HG03558 (cell line): ENCODE measurements at regions not wholly inside any gene's neighbourhood (a gene's known extent, or its start where the extent isn't known, plus 50 kb on each side); places are given as distances from the start of the nearest gene placed in this dataset.
"Not testable (repeated sequence)": the region's sequence is repeated elsewhere in the genome, so short reads cannot be mapped to it uniquely, and the experiment has no call there.

ENCODE experiments used
- ATAC-seq: cut with Tn5 transposase; IDR thresholded peaks from one replicate; pipeline ENCODE4 v1.9.1; 2021; ENCODE audit warnings: moderate number of reproducible peaks; ENCODE audit not compliant: unreplicated experiment; ENCODE audit errors: extremely low read depth

DNA sequence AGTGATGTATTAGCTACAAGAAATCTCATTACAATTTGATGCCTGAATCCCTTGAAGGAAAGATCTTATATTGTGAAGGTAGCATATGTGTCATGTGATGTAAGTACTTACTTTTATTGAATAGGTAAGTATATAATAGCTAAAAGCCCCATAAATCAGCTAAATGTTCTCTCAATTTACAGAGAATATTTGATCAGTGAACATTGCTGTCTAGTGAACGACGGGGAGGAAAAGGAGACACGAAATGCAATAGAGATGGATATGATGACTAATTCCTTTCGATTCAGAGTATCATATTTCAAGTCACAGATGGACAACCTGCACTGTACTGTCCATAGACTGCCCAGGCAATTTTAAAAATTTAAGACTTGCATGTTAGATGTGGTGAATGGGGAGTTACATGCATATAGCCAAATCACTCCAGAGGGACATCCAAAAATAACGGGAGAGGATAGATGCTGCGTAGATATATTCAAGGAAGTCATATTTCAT lies 462.1 kb upstream of the CDIN1 start:
- ATAC-seq: no peak

- ATAC-seq: no peak
These were observed 453.2 kb upstream of the CDIN1 start for GRCh38 chr15:36126194-36126593.

DNA sequence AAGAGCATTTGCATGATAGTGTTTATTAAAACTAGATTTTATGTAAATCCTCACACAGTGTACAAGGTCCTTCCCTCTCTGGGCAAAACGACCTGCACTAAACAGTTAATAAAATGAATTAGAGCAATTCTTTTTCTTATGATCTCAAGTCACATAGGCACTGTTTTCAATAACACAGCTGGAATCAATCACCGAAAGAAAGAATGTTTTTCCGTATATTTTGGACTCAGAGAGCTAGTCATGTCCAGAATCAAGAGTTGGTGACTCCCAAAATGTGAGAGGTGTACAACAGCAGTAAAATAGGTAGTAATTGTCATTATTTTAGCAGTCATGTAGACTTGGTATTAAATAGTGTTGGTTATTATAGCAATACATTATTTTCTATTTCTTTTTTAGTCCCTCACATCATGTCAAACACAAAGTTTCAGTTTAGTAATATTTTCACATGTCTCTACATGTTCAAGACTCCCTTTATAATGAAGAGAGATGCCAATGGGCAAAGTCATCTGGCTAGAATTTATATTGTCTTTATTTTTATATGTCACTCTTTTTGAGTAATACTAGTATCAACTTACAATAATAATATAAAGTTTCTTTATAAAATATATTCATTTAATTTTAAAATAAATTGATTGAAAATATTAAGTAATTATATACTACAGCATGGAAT lies 448.6 kb upstream of the CDIN1 start:
- no peak for ATAC-seq

GRCh38 chr15:36133742-36134141 lies 445.7 kb upstream of the CDIN1 start:
- ATAC-seq: no peak

GRCh38 chr15:36136049-36136448 lies 443.4 kb upstream of the CDIN1 start:
- no peak for ATAC-seq

- ATAC-seq: no peak
These were observed 426.5 kb upstream of the CDIN1 start for GRCh38 chr15:36152936-36153335.

- no peak for ATAC-seq
These were observed 422.5 kb upstream of the CDIN1 start for GRCh38 chr15:36156879-36157427.

DNA sequence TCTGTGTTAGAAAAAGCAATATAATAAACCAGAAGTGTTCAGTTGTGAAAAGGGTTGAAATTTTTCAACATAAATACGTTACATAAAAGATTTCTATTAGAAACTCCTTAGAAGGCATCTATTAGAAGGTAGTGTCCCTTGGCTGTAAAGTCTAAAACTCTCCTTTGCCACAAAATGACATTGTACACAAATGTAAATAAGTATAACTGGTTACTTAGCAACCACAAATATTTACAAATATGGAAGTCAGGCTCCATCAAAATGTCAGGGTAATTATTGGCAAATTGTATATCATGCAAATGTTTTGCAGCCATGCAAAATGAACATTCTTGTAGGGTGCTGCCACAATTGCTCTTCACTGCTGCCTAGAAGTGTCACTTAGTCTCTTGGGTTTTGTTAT lies 419.1 kb upstream of the CDIN1 start:
- ATAC-seq: no peak

DNA sequence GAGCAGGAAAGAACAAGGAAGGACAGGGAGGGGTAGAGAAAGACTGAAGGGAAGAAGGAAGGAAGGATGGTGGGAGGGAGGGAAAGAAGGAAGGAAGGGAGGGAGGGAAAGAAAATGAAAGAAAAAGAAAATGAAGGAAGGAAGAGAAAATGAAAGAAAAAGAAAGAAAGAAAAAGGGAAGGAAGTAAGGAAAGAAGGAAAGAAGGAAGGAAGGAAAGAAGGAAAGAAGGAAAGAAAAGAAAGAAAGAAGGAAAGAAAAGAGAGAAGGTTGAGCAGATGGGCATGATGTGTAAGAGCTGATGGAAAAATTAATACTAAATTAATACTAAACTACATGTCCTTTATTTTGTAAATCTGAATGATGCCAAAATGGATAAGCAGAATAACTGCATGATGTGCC lies 418.3 kb upstream of the CDIN1 start:
- no peak for ATAC-seq

GRCh38 chr15:36161771-36162212 lies 417.6 kb upstream of the CDIN1 start:
- no peak for ATAC-seq

DNA sequence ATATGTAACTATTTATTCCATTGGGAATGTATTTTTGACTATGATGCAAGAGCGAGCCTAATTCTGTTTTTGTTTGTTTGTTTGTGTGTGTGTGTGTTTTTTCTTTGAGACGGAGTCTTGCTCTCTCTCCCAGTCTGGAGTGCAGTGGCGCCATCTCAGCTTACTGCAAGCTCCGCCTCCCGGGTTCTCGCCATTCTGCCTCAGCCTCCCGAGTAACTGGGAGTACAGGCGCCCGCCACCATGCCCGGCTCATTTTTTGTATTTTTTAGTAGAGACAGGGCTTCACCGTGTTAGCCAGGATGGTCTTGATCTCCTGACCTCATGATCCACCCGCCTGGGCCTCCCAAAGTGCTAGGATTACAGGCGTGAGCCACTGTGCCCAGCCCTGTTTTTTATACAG lies 415.4 kb upstream of the CDIN1 start:
- ATAC-seq: not testable (repeated sequence)

DNA sequence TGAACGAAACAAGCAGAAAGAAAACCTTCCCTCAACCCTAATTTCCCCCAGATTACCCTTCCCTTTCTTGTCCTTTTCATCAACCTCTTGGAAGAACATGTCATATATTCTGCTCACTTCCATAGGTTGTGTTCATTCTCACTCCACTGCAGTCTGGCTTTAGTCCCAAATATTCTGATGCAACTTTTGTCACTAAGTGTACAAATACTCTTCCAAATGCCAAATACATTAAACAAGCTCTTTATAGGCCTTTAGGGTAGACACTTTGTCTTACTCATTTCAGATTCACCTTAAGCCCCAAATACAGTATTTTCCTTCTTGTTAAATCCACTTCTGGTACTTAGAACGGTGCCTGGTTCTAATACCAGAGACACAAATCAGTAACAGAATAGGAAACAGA lies 406.5 kb upstream of the CDIN1 start:
- no peak for ATAC-seq

GRCh38 chr15:36175186-36175740 lies 404.2 kb upstream of the CDIN1 start:
- ATAC-seq: no peak

- no peak for ATAC-seq
These were observed 403.6 kb upstream of the CDIN1 start for GRCh38 chr15:36175741-36176291.

DNA sequence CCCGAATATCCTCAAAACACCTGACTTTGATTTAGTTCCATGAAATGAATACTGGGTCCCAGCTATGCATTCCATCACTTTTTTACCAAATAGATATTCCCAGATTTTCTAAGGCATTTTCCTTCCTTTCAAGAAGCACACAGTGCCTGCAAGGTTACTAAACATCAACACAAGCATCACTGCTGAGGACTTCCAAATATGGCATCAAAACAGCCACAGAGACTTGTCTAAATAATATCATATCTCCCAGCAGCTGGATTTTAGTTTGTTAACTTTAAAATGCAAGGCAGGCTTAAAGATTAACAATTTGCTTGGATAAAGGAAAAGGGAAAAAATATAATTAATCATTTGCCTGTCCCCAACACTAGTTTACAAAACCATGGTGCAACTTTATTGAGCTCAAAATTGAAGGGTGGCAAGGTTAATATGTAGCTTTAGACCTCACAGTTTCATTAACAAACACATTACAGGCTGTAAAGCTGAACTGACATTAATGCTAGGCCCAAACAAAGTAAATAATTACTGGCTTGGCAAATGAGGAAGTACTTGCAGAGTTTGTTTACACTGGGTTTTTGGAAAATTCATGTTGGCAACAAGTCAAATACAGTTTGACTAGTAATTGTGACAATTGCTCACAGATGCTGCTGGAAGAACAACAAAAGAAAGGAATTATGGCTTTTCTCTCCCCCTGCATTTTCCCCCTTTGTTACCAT lies 401.7 kb upstream of the CDIN1 start:
- no peak for ATAC-seq

DNA sequence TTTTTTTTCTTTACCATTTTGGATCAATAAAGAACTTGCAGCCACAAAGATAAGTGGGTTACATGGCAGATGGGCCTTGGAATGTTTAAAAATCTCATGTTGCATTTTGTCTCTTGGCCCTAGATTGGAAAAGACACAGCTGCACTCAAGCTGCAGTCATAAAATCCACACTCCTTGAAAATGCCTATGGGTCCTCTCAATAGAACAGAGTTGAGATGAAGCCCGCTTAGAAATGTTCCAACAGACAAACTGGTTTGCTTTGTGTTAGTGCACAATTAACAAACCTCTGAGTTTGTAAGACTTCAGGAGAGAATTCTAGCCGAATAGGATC lies 401.2 kb upstream of the CDIN1 start:
- ATAC-seq: no peak

- ATAC-seq: no peak
These were observed 396.2 kb upstream of the CDIN1 start for GRCh38 chr15:36183201-36183600.

DNA sequence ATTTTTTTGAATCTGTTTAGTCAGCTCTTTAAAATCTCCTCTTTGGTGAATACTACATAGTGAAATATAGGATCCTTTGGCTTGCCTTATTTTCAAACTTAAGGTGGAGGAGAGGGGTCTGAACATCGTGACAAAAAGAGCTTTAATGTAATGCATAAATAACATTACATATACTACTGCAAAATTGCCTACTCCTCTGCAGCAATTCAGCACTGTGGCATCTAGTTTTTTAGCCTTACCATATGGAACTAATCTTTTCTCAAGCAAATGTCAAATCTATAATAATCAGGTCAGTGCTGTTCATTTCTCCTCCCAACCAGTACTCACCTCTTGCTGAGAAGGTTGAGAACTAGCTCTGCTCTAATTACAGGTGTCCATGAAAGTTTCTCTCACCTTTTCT lies 394.0 kb upstream of the CDIN1 start:
- ATAC-seq: no peak

DNA sequence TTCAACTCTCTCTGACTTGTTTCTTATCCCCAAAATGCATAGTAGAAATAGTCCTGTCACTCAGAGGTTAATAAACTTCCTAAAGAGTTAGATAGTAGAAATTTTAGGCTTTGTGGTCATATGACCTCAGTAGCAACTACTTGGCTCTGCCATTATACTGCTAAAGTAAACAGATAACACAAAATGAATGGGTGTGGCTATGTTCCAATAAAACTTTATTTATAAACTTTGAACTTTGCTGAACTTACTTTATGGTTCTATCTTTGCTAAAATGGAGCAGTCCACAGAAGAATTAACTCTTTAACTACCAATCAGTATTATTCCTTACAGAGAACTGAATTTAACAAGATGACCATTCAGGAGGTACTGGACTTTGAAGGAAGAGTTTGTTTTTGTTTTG lies 393.6 kb upstream of the CDIN1 start:
- ATAC-seq: no peak

DNA sequence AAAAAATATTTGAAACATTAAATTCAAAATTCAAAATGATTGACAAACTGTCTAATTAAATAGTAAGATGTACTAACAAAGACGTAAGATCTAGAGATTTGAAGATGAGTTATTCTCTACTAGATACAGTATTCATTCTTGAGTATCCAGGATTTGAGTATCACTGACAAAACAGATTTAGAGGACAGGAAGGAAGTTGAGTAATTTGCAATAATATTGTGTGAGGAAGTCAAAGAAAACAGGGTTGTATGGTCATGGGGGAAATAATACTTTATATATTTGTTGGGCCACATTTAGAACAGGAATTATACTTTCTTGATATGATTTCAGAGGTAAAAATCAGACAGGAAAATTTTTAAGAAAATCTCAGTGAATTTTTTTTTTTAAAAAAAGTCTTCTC lies 393.1 kb upstream of the CDIN1 start:
- no peak for ATAC-seq

DNA sequence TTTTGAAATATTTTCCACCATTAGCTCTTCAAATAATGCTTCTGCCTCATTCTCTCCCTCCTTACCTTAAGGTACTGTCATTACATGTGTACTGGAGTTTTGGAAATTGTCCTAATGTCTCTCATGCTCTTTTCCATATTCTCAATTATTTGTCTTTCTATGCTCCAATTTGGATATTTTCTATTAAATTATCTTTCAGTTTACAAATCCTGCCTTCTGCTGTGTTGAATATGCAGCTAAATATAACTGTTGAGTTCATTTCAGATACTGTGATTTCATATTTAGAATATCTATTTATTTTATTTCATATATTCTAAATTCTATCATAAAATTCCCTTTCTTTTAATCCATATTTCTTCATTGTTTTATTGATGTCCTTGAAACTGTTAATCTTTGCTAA lies 388.0 kb upstream of the CDIN1 start:
- no peak for ATAC-seq
